WTC11 (cell line): ENCODE measurements at regions not wholly inside any gene's neighbourhood (a gene's known extent, or its start where the extent isn't known, plus 50 kb on each side); places are given as distances from the start of the nearest gene placed in this dataset.
"Not testable (repeated sequence)": the region's sequence is repeated elsewhere in the genome, so short reads cannot be mapped to it uniquely, and the experiment has no call there.

Source experiments
- CREB1 ChIP-seq: sonication (generic); formaldehyde crosslinking; IDR thresholded peaks from 2 replicates; pipeline ENCODE4 v1.8.0; 2023; ENCODE audit warnings: mild to moderate bottlenecking, missing genetic modification reagents
- HMGA2 ChIP-seq: fragments of 250-450 bp; sonication (Bioruptor Pico); IDR thresholded peaks from 2 replicates; pipeline ENCODE4 v1.4.0; 2021; ENCODE audit warnings: mild to moderate bottlenecking, moderate library complexity
- KAT7 ChIP-seq: sonication (generic); formaldehyde crosslinking; IDR thresholded peaks from 2 replicates; pipeline ENCODE4 v1.8.1; 2023; ENCODE audit warnings: missing genetic modification reagents, mild to moderate bottlenecking, borderline replicate concordance
- MYBL2 ChIP-seq: sonication (generic); formaldehyde crosslinking; IDR thresholded peaks from 2 replicates; pipeline ENCODE4 v1.8.1; 2023; ENCODE audit warnings: mild to moderate bottlenecking, moderate library complexity, missing genetic modification reagents
- RELA ChIP-seq: sonication (generic); formaldehyde crosslinking; IDR thresholded peaks from 2 replicates; pipeline ENCODE4 v1.8.1; 2022; ENCODE audit warnings: missing genetic modification reagents, mild to moderate bottlenecking, borderline replicate concordance
- ZNF121 ChIP-seq: sonication (generic); formaldehyde crosslinking; IDR thresholded peaks from 2 replicates; pipeline ENCODE4 v1.8.0; 2023; ENCODE audit warnings: missing genetic modification reagents
- ZNF232 ChIP-seq: sonication (generic); formaldehyde crosslinking; IDR thresholded peaks from 2 replicates; pipeline ENCODE4 v1.8.0; 2022; ENCODE audit warnings: mild to moderate bottlenecking, missing genetic modification reagents
- ZNF263 ChIP-seq: sonication (generic); formaldehyde crosslinking; IDR thresholded peaks from 2 replicates; pipeline ENCODE4 v1.8.1; 2022; ENCODE audit warnings: low read depth, mild to moderate bottlenecking, moderate library complexity, missing genetic modification reagents
- TF ChIP-seq, protein P1 (sequence below): sonication (generic); formaldehyde crosslinking; IDR thresholded peaks from 2 replicates; pipeline ENCODE4 v1.8.0; 2022; ENCODE audit warnings: mild to moderate bottlenecking, missing genetic modification reagents
- TF ChIP-seq, protein P2 (sequence below): fragments of 200-600 bp; IDR thresholded peaks from 2 replicates; pipeline ENCODE4 v1.8.0; 2022; ENCODE audit warnings: antibody characterized with exemption
- TF ChIP-seq, protein P3 (sequence below): sonication (generic); formaldehyde crosslinking; IDR thresholded peaks from 2 replicates; pipeline ENCODE4 v1.8.0; 2022; ENCODE audit warnings: mild to moderate bottlenecking, missing genetic modification reagents
- TF ChIP-seq, protein P4 (sequence below): sonication (generic); formaldehyde crosslinking; IDR thresholded peaks from 2 replicates; pipeline ENCODE4 v1.8.1; 2023; ENCODE audit warnings: mild to moderate bottlenecking, missing genetic modification reagents
- TF ChIP-seq, protein P5 (sequence below): sonication (generic); formaldehyde crosslinking; IDR thresholded peaks from 2 replicates; pipeline ENCODE4 v1.8.0; 2022; ENCODE audit warnings: mild to moderate bottlenecking, missing genetic modification reagents
- TF ChIP-seq, protein P6 (sequence below): sonication (generic); formaldehyde crosslinking; IDR thresholded peaks from 2 replicates; pipeline ENCODE4 v1.8.1; 2022; ENCODE audit warnings: low read depth, missing genetic modification reagents, borderline replicate concordance

DNA sequence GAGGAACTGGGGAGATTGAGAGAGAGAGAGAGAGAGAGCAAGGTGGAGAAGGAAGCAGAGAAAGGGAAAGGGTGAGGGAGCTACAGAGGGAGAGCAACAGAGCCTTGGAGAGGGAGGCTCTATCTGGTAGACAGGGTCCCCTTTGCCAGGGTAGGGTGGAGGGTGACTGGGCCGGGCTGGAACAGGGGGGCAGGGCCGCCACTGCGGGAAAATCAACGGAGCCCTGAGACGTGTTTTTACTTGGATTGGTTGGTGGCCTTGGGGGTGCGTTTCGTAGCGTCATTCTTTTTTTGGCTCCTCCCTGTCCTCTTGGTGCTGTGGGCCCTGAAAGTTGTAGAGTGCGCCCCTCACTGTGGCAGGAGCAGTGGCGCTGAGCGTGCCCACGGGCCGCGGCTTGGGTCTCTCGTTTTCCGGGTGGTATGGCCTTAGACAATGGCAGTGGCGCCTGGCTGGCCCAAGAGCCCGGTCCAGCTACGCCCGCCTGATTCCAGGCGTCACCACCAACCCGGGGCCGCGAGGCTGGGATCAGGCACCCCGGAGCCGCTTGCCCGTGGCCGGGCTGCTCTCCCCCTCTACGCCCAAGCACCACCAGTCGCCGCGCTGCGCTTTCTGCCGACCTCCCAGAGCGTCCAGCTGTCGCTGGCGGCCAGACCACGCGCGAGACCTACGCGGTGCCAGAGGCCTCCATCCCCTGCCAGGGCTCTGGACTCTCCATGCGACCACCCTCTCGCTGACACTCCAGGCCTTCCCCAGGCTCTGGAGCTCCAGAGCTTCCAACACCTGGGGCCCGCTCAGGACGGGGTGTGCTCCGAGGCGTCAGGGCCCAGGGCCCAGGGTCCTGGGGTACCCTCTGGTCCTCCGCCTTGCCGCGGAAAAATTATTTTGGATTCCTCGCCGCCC, 443.8 kb upstream of the DEFB115 start:
- TF ChIP-seq, protein P1, sequence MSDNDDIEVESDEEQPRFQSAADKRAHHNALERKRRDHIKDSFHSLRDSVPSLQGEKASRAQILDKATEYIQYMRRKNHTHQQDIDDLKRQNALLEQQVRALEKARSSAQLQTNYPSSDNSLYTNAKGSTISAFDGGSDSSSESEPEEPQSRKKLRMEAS (CRISPR knock-in tag), result not testable (repeated sequence)
- TF ChIP-seq, protein P2, sequence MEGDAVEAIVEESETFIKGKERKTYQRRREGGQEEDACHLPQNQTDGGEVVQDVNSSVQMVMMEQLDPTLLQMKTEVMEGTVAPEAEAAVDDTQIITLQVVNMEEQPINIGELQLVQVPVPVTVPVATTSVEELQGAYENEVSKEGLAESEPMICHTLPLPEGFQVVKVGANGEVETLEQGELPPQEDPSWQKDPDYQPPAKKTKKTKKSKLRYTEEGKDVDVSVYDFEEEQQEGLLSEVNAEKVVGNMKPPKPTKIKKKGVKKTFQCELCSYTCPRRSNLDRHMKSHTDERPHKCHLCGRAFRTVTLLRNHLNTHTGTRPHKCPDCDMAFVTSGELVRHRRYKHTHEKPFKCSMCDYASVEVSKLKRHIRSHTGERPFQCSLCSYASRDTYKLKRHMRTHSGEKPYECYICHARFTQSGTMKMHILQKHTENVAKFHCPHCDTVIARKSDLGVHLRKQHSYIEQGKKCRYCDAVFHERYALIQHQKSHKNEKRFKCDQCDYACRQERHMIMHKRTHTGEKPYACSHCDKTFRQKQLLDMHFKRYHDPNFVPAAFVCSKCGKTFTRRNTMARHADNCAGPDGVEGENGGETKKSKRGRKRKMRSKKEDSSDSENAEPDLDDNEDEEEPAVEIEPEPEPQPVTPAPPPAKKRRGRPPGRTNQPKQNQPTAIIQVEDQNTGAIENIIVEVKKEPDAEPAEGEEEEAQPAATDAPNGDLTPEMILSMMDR, result not testable (repeated sequence)
- not testable (repeated sequence) for TF ChIP-seq ZNF121 (CRISPR knock-in tag); HMGA2 (CRISPR knock-in tag); CREB1 (CRISPR knock-in tag); RELA (CRISPR knock-in tag); KAT7 (CRISPR knock-in tag); ZNF232; MYBL2 (CRISPR knock-in tag); ZNF263
- TF ChIP-seq, protein P3, sequence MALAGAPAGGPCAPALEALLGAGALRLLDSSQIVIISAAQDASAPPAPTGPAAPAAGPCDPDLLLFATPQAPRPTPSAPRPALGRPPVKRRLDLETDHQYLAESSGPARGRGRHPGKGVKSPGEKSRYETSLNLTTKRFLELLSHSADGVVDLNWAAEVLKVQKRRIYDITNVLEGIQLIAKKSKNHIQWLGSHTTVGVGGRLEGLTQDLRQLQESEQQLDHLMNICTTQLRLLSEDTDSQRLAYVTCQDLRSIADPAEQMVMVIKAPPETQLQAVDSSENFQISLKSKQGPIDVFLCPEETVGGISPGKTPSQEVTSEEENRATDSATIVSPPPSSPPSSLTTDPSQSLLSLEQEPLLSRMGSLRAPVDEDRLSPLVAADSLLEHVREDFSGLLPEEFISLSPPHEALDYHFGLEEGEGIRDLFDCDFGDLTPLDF (CRISPR knock-in tag), result not testable (repeated sequence)
- TF ChIP-seq, protein P4, sequence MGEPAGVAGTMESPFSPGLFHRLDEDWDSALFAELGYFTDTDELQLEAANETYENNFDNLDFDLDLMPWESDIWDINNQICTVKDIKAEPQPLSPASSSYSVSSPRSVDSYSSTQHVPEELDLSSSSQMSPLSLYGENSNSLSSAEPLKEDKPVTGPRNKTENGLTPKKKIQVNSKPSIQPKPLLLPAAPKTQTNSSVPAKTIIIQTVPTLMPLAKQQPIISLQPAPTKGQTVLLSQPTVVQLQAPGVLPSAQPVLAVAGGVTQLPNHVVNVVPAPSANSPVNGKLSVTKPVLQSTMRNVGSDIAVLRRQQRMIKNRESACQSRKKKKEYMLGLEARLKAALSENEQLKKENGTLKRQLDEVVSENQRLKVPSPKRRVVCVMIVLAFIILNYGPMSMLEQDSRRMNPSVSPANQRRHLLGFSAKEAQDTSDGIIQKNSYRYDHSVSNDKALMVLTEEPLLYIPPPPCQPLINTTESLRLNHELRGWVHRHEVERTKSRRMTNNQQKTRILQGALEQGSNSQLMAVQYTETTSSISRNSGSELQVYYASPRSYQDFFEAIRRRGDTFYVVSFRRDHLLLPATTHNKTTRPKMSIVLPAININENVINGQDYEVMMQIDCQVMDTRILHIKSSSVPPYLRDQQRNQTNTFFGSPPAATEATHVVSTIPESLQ (CRISPR knock-in tag), result not testable (repeated sequence)
- TF ChIP-seq, protein P5, sequence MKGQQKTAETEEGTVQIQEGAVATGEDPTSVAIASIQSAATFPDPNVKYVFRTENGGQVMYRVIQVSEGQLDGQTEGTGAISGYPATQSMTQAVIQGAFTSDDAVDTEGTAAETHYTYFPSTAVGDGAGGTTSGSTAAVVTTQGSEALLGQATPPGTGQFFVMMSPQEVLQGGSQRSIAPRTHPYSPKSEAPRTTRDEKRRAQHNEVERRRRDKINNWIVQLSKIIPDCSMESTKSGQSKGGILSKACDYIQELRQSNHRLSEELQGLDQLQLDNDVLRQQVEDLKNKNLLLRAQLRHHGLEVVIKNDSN (CRISPR knock-in tag), result not testable (repeated sequence)
- TF ChIP-seq, protein P6, sequence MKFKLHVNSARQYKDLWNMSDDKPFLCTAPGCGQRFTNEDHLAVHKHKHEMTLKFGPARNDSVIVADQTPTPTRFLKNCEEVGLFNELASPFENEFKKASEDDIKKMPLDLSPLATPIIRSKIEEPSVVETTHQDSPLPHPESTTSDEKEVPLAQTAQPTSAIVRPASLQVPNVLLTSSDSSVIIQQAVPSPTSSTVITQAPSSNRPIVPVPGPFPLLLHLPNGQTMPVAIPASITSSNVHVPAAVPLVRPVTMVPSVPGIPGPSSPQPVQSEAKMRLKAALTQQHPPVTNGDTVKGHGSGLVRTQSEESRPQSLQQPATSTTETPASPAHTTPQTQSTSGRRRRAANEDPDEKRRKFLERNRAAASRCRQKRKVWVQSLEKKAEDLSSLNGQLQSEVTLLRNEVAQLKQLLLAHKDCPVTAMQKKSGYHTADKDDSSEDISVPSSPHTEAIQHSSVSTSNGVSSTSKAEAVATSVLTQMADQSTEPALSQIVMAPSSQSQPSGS (CRISPR knock-in tag), result not testable (repeated sequence)
